ENCODE measurements at regions not wholly inside any gene's neighbourhood (a gene's known extent, or its start where the extent isn't known, plus 50 kb on each side); places are given as distances from the start of the nearest gene placed in this dataset.
A peak's percentile ranks its signal among the peaks of the same experiment; 100 is the strongest.
"Not testable (repeated sequence)": the region's sequence is repeated elsewhere in the genome, so short reads cannot be mapped to it uniquely, and the experiment has no call there.

DNA sequence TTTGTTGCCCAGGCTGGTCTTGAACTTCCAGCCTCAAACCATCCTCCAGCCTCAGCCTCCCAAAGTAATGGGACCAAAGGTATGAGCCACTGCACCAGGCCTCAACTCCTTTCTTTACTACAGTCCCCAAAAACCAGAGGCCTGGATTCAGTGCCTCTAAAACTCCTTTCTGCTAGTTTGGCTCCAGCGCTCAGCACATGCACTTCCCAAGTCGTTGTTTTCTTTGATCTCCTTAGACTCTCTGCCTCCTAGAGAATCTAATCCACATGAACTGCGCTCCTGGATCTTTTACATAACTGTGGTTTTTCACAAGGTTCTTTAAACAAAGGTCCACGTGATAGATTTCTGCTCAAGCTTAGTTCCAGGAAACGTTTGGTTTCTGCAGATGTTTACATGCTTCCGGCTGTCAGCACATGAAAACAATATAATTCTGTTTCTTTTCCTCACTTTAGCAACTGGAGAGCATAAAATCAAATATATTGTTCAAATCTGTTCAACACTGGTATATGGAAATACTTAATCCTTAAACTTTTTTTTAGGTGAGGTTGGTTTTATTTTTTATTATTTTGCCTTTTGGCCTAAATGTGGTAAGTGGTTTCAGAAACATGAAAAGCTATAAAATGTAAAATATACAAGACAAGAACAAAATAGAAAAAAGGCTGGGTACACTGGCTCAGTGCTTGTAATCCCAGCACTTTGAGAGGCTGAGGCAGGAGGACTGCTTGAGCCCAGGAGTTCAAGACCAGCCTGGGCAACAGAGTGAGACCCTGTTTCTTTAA, 270.5 kb upstream of the MKLN1 start:
- FAIRE-seq, result no peak

DNA sequence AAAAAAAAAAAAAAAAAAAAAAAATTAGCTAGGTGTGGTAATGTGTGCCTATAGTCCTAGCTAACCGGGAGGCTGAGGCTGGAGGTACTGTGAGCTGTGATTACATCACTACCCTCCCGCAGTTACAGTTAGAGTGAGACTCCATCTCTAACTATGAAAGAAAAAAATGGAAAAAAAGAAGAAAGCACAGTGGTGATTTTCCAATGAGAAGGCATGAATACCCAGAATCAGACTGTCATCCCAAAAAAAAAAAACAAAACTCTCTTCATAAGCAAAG, 269.9 kb upstream of the MKLN1 start:
- no peak for FAIRE-seq

DNA sequence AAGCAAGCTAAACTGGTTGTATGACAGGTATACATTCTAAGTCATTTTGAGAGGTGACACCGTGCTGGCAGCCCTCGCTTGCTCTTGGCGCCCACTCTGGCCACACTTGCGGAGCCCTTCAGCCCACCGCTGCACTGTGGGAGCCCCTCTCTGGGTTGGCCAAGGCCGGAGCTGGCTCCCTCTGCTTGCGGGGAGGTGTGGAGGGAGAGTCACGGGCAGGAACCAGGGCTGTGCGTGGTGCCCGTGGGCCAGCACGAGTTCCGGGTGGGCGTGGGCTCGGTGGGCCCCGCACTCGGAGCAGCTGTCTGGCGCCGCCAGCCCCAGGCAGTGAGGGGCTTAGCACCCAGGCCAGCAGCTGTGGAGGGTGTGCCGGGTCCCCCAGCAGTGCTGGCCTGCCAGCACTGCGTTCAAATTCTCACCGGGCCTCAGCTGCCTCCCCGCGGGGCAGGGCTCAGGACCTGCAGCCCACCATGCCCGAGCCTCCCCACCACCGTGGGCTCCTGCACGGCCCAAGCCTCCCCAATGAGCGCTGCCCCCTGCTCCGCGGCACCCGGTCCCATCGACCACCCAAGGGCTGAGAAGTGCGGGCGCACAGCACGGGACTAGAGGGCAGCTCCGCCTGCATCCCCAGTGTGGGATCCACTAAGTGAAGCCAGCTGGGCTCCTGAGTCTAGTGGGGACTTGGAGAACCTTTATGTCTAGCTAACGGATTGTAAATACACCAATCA, 269.0 kb upstream of the MKLN1 start:
- not testable (repeated sequence) for FAIRE-seq

DNA sequence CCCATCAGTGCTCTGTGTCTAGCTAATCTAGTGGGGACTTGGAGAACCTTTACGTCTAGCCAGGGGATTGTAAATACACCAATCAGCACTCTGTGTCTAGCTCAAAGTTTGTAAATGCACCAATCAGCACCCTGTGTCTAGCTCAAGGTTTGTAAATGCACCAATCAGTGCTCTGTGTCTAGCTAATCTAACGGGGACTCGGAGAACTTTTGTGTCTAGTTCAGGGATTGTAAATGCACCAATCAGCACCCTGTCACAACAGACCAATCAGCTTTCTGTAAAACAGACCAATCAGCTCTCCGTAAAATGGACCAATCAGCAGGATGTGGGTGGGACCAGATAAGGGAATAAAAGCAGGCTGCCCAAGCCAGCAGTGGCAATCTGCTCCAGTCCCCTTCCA, 268.3 kb upstream of the MKLN1 start:
- FAIRE-seq, result not testable (repeated sequence)

DNA sequence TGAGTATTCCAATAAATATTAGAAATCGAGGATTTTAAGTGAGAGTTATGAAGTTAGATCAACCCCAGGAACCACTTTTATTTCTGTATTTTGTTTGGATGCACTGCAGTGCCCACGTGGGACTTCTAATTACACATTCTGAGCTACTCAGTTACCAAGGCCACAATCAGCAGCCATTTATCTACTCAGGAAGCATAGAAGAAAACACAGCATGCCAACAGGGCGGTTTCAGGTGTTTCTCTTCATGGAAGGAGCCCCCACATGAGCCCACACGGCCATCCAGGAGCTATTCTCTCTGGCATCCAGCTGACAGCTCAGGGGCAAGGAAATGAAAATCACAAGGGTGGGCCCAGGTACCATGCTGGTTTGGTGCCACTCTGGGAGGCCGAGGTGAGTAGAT, 266.5 kb upstream of the MKLN1 start:
- FAIRE-seq, result no peak

DNA sequence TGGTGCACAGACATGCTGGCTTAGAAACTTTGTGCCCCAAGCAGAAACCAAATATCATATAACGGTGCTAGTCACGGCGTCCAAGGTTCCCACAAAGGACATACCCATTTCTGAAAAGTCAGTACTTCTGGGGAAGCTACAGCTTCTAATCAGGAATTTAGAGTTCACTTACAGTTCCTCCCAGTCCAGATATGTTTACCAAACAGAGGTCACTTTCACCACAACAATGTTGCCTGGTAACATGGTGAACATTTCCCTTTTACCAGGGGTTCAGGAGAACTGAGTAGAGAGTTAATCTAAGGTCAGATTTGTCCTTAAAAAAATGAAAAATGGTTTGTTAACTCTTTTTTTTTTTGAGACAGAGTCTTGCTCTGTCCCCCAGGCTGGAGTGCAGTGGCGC, 265.9 kb upstream of the MKLN1 start:
- FAIRE-seq, result no peak

DNA sequence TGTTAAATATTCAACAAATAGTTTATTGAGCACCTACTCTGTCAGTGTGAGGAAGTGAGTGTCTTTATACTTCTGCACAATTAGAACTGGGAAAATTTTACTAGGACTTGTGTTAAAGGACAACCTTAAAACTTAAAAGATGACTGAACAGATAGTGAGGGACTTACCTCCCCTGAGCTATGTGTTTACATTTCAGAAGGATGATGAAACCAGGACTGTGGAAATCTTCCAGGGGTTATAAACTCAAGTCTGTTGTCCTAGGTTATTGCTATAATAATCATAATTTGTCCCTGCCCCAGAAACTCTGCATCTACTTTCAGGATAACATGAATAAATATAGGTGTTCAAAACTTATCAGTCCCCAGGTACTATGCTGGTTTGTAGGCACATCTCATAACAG, 261.0 kb upstream of the MKLN1 start:
- FAIRE-seq, result no peak

DNA sequence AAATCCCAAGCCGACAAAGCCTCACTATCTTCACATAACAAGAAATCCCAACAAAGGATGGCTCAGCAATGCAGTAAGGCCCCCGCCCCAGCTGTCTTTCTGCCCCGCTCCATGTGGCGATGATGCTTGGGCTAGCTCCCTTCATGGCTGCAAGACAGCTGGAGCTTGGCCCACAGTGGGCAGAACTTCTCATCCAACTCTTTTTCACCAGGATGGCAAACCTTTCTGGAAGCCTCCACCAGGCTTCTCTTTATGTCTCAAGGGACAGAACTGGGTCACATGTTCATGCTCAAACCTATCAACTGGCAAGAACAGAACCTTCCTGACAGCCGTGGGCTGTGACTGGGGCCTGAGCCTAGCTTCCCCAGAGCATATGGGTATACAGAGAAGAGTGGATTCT, 260.5 kb upstream of the MKLN1 start:
- FAIRE-seq, result no peak

DNA sequence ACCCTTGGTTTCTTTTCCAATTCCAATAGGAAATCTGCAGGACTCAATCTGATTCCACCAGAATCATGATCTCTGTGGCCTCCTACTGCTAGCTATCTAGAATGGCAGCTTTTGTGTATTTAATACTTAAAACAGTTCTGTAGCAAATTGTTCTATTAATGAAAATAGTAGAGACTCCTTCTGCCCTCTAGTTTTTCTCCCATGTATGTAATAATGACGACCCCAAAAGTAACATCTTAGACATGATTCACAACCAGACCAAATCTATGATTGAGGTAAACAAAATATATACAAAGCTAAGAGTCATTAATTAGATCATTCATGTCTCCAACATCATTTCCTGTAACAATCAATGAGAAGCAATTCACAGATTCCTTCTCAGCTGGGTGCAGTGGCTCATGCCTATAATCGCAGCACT, 259.1 kb upstream of the MKLN1 start:
- FAIRE-seq, result no peak

DNA sequence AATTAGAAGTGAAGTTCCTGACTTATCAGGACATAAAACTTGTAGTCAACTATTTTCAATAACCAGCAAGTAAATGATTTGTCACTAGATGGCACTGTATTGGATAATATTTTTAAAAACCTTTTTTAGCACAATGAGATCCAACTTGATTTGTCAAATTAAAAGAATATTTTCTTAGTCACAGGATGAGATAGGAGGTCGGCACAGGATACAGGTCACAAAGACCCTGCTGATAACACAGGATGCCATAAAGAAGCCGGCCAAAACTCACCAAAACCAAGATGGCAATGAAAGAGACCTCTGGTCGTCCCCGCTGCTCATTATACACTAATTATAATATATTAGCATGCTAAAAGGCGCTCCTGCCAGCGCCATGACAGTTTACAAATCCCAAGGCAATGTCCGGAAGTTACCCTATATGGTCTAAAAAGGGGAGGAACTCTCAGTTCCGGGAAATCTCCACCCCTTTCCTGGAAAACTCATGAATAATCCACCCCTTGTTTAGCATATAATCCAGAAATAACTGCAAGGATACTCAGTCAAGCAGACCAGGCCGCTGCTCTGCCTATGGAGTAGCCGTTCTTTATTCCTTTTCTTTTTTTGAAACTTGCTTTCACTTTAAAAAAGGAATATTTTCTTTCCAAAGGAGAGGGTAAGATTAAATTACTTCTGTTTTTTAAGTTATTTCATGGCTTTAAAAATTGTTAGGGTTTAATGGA, 255.7 kb upstream of the MKLN1 start:
- peak; percentile 80 for FAIRE-seq

DNA sequence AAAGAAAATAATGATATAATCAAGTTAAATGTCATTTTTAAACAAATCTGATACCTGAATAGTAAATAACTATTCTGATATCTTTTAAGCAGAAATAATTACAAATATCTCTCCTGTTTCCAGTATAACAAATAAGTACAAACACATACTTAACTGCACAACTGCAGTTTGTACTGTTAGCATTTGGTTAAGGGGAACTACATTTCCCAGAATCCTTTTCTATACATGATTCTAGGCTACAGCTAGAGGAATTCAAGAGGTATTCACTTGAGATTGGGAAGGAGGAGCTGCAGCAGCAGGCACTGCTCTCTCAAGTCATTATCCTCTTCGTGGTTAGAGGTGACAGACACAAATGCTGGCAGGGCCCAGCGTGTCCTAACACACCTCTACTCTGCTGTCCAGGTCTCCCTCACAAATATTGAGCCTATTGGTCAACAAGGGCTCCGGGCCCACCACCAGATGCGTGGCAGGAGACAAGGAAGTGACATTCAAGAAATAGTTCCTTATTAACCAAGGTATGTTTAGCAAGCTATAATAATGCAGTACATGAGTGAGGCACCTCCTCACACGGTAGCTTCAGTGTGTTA, 255.1 kb upstream of the MKLN1 start:
- peak; percentile 62 for FAIRE-seq

DNA sequence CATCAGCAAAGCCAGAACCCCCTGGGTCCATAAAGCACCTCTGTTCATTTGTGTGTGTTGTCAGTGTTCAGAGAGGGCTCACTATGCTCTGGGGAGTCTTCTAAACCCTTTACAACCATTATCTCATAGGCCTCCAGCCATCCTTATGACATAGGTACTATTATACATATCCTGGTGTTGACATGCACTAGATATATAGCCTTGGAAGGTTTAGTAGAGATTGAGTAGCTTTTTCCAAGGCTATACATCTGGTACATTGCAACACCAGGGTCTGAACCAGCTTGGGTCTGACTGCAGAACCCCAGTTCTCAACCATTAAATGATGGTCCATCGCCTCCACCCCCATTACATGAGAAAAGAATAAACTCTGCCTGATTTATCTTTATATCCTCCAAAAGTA, 253.6 kb upstream of the MKLN1 start:
- FAIRE-seq, result no peak

DNA sequence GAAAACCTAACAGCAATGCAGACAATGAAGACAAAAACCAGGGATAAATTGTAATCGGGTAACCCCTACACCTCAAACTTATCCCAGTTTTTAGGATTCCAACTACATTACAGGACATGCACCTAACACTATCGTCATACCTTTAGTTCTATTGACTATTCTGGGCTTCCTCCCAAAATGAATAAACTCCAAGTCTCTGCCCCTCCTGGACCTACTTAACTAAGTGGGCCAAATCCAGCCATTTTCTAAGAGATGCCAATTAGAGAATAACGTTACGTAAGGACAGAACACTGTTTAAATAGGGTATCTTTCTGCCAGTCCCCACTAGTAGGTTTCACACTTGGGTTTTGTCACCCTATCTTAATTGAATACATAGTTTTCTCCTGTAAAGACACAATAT, 253.1 kb upstream of the MKLN1 start:
- no peak for FAIRE-seq

DNA sequence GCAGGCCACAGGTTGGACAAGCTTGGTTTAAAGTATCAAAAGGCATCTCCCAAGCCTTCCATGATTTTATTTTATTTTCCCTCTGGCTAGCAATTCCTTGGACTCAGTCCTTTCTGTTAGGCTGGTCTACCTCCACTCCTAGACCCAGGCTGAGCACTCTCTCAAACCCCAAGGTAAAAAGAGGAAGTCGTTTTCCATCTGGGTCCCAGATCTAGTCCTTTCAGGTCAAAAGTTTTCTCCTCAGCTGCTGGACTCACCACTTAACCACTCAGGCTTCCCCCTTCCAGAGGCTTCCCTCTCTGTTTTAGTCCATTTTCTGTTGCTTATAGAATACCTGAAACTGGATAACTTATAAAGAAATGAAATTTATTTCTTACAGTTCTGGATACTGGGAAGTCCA, 252.3 kb upstream of the MKLN1 start:
- FAIRE-seq, result no peak

DNA sequence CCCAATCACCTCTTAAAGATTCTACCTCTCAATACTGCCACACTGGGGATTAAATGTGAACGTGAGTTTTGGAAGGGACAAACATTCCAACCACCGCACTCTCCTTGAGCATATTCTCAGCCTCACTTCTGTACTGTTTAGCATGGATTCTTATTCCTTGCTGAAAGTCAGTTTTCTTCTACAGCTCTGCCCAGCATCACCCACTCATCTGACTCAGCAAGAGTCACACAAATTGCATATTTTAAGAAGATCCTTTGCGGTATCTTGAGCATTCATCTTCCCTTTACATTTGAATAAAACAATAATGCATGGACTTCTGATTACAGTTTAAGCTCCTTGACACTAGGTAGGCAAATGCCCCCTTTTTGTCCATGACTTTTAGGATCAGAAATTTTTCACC, 251.6 kb upstream of the MKLN1 start:
- no peak for FAIRE-seq

DNA sequence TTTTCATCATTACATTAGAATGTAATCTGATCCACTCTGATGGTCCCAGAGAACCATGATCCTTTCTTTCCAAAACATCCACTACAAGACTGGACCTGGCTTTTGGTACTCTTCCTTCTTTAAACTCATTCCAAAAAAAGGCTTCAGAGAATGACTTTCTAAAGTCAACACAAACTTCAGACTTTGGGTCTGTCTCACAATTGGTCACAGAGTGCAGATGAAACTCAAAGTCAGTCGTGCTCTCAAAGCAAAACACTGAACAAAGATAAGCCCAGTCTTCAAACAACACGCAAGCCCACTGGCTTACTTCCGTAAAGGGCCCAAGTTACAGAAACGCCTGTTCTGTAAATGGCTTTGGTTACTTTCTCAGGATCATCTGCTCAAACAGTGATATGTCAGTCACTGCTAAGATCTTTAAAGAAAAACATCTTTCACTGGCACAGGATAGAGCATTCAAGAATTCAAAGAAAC, 250.9 kb upstream of the MKLN1 start:
- FAIRE-seq, result no peak

DNA sequence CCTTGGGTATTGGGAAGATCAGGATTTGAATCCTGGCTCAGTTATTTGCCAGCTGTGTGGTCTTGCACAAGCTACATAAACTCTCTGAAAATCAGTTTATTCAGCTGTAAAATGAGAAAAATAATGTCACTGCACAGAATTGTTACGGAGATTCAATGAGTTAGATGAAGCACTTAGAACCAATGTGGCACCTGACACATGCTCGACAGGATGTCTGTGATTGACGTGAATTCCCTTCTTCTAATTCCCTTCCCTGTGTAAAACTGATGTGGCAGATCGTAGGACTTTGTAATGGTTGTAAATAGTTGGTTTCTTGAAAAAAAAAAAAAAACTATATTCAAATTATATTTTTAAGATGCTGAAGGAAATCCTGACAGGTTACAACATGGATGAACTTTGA, 249.9 kb upstream of the MKLN1 start:
- FAIRE-seq, result no peak

DNA sequence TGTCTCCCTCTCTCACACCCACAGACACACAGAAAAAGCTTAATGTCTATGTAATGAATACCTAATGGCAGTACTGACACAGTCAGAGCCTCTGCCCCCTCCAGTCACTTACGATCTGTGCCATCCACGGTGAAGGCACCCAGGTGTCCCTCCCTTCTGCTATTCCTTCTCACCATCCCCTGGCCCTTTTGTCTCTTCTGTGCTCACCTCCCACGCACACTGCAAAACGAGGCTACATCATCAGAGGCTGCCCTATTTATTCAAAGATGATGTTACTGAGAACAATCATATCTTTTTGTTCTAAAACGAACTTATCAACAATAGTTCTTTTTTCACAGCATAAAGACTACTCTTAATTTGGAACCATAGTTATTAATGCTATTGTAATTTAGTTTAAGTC, 246.9 kb upstream of the MKLN1 start:
- FAIRE-seq, result no peak

DNA sequence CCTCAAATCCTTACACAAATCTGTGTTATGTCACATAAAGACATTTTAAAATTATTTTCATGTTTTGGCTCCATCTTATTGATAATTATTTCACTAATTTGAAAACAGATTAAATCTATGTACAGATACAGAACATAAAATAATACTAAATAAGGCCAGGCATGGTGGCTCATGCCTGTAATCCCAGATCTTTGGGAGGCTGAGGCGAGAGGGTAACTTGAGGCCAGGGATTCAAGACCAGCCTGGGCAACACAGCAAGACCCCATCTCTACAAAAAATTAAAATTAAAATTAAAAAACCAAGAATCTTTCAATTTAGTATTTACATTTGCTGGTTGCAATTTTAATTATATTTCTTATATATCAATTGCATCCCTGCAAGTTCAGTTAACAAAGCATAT, 246.4 kb upstream of the MKLN1 start:
- no peak for FAIRE-seq

DNA sequence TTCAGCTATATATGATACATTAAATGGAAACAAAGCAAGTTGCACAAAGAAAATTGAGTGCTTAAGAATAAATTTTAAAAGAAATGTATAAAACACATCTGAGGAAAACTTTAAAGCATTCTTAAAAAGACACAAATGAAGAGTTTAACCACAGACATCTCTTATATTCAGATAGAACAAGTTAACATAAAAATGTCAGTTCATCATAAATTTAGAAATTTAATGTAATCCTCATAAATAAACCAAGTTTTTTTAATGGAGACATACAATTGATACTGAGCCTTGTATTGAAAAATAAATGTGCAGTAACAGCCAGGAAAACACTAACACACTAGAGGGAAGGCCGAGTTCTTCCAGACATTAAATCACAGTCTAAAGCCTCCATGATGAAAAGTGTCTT, 243.9 kb upstream of the MKLN1 start:
- no peak for FAIRE-seq

DNA sequence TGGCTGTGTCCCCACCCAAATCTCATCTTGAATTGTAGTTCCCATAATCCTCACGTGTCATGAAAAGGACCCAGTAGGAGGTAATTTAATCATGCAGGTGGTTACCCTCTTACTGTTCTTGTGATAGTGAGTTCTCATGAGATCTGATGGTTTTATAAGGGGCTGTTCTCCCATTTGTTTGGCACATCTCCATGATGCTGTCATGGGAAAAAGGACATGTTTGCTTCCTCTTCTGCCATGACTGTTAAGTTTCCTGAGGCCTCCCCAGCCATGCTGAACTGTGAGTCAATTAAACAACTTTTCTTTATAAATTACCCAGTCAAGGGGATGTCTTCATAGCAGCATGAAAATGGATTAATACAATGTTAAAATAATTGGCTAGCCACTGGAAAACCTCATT, 243.3 kb upstream of the MKLN1 start:
- not testable (repeated sequence) for FAIRE-seq

DNA sequence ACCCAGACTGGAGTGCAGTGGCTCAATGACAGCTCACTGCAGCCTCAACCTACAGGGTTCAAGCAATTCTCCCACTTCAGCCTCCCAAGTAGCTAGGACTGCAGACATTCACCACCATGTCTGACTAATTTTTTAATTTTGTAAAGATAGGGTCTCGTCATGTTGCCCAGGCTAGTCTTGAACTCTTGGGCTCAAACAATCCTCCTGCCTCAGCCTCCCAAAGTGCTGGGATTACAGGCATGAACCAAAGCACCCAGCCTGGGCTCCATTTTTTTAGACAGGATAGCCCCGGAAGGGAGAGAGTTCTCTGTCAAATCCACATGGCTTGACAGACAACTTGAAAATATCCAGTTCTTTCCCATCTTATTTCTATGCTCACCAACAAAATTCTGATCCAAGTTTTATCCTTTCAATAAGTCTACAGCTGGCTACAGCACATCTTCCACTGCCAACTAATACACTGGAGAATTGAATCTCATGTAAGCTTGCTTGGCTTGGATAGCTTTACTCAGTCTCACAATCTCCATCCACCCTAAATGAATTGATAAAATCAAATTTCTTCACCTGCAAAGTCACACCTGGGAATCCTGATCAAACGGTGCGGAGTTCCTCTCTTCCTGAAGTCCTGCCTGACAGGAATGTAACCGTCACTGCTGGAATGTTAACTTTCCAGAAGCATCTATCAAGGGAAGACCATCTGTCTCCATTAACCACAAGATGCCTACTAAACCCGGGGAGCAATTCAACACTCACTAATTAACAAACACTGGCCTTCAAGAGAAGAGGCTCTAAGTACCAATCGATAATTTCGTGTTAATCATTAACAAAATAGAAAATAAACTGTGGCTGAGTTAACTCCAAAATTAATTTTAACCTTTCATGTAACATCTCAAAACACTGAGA, 239.7 kb upstream of the MKLN1 start:
- FAIRE-seq, result no peak

DNA sequence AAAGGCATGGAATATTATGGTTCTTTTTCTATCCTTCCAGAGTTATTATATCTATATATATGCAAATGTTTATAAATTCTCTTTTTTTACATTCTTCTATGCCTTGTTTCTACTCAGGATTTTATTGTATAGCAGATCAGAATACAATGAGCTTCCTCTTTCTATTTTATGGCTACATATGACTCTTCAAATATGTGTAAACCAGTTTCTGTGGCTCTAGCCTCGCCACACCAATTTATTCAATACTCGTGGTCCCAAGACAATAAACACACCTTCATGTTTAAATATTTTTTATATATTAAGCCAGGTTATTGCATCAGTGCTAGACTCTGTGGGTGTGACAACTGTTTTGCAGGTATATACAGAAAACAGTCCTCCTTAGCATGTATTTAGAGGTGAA, 237.5 kb upstream of the MKLN1 start:
- no peak for FAIRE-seq
